ENCODE measurements at regions not wholly inside any gene's neighbourhood (a gene's known extent, or its start where the extent isn't known, plus 50 kb on each side); places are given as distances from the start of the nearest gene placed in this dataset.

- H3K36me3 Mint-ChIP-seq (ENCODE audit: low read depth): no peaks in the 10 kb centered on the region
- peak overlapping the region; percentile 97 for H3K27ac Mint-ChIP-seq
- DNase-seq: no peak
- Histone ChIP-seq H3K27ac (ENCODE audit: low read depth in 1 of 2, low read length in 2 of 2) (peak overlapping the region; percentile 38 to 83), H3K4me1 (ENCODE audit: insufficient read depth, low read length) (peaks cover 6% of the 10 kb centered on the region), H3K9me3 (ENCODE audit: control insufficient read depth in 1 of 2, insufficient read depth in 1 of 2, low read length in 2 of 2) (no peaks in the 10 kb centered on the region), H3K36me3 (ENCODE audit: insufficient read depth, low read length) (no peaks in the 10 kb centered on the region), H3K27me3 (ENCODE audit: control insufficient read depth in 1 of 2, insufficient read depth in 2 of 2, low read length in 2 of 2) (no peaks in the 10 kb centered on the region), H3K4me3 (ENCODE audit: low read length) (no peak overlapping the region)
- ChIA-PET CTCF (no interaction called here), POLR2A (interaction anchor here (1.0 to 3.2 kb wide), 9 partner anchors 13 to 160 kb away, joined by 3 to 24 read pairs (median 5); no protein-coding TSS in a partner anchor)
- H3K4me3 Mint-ChIP-seq: no peak overlapping the region
- H3K9me3 Mint-ChIP-seq: no peaks in the 10 kb centered on the region
- ATAC-seq (ENCODE audit: poor library complexity): no peak
- H3K27me3 Mint-ChIP-seq: no peaks in the 10 kb centered on the region
- TF ChIP-seq CTCF (IDR thresholded peaks at IDR 0.05): no peak
- peaks cover 43% of the 10 kb centered on the region for H3K4me1 Mint-ChIP-seq (ENCODE audit: low read depth)
- intact Hi-C loops (cut with DNase I, micrococcal nuclease): loop anchor here in 1 of 2 experiments (2.0 to 10.0 kb wide), 4 partner anchors 53 to 175 kb away; partner anchors contain the start of gene MAP3K1
These were observed 175.9 kb upstream of the MAP3K1 start for GRCh38 chr5:56639476-56639875.

GRCh38 chr5:56638768-56639238, 176.5 kb upstream of the MAP3K1 start:
- ChIA-PET CTCF (no interaction called here), POLR2A (interaction anchor here (0.8 to 3.2 kb wide), 10 partner anchors 12 to 159 kb away, joined by 3 to 24 read pairs (median 5); no protein-coding TSS in a partner anchor)
- peak overlapping the region; percentile 12 for H3K4me3 Mint-ChIP-seq
- no peaks in the 10 kb centered on the region for H3K36me3 Mint-ChIP-seq (ENCODE audit: low read depth)
- peak overlapping the region; percentile 97 for H3K27ac Mint-ChIP-seq
- Histone ChIP-seq H3K4me3 (ENCODE audit: low read length) (no peak overlapping the region), H3K36me3 (ENCODE audit: insufficient read depth, low read length) (no peaks in the 10 kb centered on the region), H3K4me1 (ENCODE audit: insufficient read depth, low read length) (peaks cover 6% of the 10 kb centered on the region), H3K27me3 (ENCODE audit: control insufficient read depth in 1 of 2, insufficient read depth in 2 of 2, low read length in 2 of 2) (no peaks in the 10 kb centered on the region), H3K27ac (ENCODE audit: low read depth in 1 of 2, low read length in 2 of 2) (peak overlapping the region; percentile 63 to 83), H3K9me3 (ENCODE audit: control insufficient read depth in 1 of 2, insufficient read depth in 1 of 2, low read length in 2 of 2) (no peaks in the 10 kb centered on the region)
- peaks cover 42% of the 10 kb centered on the region for H3K4me1 Mint-ChIP-seq (ENCODE audit: low read depth)
- TF ChIP-seq CTCF (IDR thresholded peaks at IDR 0.05): no peak
- DNase-seq (peak in 9 of 14 experiments; percentile 2 to 91 (median 38)), ATAC-seq (ENCODE audit: poor library complexity) (peak; percentile 90)
- intact Hi-C loops (cut with DNase I, micrococcal nuclease): loop anchor here in 1 of 2 experiments (2.0 to 10.0 kb wide), 4 partner anchors 52 to 176 kb away; partner anchors contain the start of gene MAP3K1
- no peaks in the 10 kb centered on the region for H3K27me3 Mint-ChIP-seq
- H3K9me3 Mint-ChIP-seq: no peaks in the 10 kb centered on the region

GRCh38 chr5:56638061-56638621, 177.2 kb upstream of the MAP3K1 start:
- Histone ChIP-seq H3K4me1 (ENCODE audit: insufficient read depth, low read length) (peaks cover 6% of the 10 kb centered on the region), H3K4me3 (ENCODE audit: low read length) (no peak overlapping the region), H3K9me3 (ENCODE audit: control insufficient read depth in 1 of 2, insufficient read depth in 1 of 2, low read length in 2 of 2) (no peaks in the 10 kb centered on the region), H3K27ac (ENCODE audit: low read depth in 1 of 2, low read length in 2 of 2) (peak overlapping the region; percentile 63 to 83), H3K36me3 (ENCODE audit: insufficient read depth, low read length) (no peaks in the 10 kb centered on the region), H3K27me3 (ENCODE audit: control insufficient read depth in 1 of 2, insufficient read depth in 2 of 2, low read length in 2 of 2) (no peaks in the 10 kb centered on the region)
- peak; percentile 18 for ATAC-seq (ENCODE audit: poor library complexity)
- H3K27me3 Mint-ChIP-seq: no peaks in the 10 kb centered on the region
- no peak overlapping the region for H3K4me3 Mint-ChIP-seq
- no peaks in the 10 kb centered on the region for H3K36me3 Mint-ChIP-seq (ENCODE audit: low read depth)
- ChIA-PET POLR2A (interaction anchor here (0.6 to 3.2 kb wide), 11 partner anchors 11 to 158 kb away, joined by 3 to 24 read pairs (median 5); no protein-coding TSS in a partner anchor), CTCF (no interaction called here)
- no peak for TF ChIP-seq CTCF (IDR thresholded peaks at IDR 0.05)
- H3K9me3 Mint-ChIP-seq: no peaks in the 10 kb centered on the region
- H3K4me1 Mint-ChIP-seq (ENCODE audit: low read depth): peaks cover 42% of the 10 kb centered on the region
- intact Hi-C loops (cut with DNase I, micrococcal nuclease): loop anchor here in 1 of 2 experiments (2.0 to 10.0 kb wide), 4 partner anchors 51 to 177 kb away; partner anchors contain the start of gene MAP3K1
- H3K27ac Mint-ChIP-seq: peak overlapping the region; percentile 97
- DNase-seq: peak in 1 of 14 experiments; percentile 6

All from CD4-positive, alpha-beta T cell (primary cell).